GM12874 (cell line): ENCODE measurements at regions not wholly inside any gene's neighbourhood (a gene's known extent, or its start where the extent isn't known, plus 50 kb on each side); places are given as distances from the start of the nearest gene placed in this dataset.

ENCODE experiments used
- CTCF ChIP-seq: IDR thresholded peaks from 2 replicates; pipeline ENCODE4 v1.5.1; 2011; ENCODE audit warnings: low read depth, mild to moderate bottlenecking, control low read depth, low read length, moderate library complexity; ENCODE audit not compliant: insufficient read depth

GRCh38 chrX:13923845-13924244 lies 105.8 kb downstream of the GEMIN8 start:
- TF ChIP-seq CTCF: no peak

DNA sequence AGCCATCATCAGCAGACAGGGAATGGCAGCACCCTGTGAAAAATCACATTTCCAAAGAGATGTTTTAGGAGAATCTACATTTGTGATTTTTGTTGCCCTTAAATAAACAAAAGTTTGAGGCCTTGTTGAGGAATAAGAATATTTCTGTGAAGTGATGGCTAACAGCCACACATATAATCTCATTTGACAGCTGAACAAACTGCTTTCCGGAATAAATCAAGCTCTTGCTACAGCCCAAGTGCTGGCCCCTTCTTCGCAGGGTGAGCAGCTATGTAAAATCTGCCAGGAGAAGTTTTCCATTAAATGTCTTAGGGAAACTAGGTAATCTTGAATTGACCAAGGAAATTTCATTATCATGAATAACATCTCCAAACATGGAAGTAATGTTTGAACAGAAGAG lies 106.4 kb upstream of the GPM6B start:
- TF ChIP-seq CTCF: no peak

- TF ChIP-seq CTCF: no peak
These were observed 100.6 kb upstream of the GPM6B start for GRCh38 chrX:13917507-13917906.

DNA sequence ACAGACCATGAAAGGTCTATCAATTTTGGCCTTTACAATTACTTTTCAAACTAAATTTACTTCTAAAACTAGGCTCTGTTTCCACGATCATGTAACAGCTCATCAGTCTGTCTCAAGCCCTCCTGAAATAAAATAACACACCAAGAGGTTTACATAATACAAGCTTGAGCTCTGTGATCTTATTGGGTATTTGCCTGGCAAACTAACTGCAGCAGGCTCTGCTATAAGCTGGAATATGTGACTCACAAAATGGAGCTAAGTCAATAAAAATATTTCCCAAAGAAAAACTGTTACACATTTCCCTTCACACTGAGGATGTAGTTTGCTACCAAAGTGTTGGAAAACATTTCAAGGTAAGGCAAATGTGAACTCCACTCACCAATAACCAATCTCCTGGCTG lies 94.7 kb upstream of the GPM6B start:
- no peak for TF ChIP-seq CTCF

DNA sequence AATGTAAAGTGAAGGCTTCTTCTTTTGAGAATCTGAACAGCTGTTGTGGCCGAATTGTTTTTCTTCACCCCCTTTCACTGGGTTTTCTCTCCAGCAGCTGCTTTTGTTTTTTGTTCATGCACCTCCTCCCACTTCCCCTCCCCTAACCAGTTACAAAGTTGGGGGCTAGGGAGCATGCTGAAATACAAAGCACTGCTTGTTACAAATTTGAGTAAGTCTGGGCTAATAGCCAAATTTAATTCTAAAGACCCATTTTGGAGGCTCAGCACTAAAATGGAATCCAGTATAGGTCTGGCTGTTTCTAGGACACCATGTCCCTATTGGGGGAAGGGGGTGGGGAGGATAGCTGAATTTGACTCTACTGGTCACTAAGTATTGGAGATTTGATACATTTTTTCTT lies 89.2 kb upstream of the GPM6B start:
- TF ChIP-seq CTCF: no peak

DNA sequence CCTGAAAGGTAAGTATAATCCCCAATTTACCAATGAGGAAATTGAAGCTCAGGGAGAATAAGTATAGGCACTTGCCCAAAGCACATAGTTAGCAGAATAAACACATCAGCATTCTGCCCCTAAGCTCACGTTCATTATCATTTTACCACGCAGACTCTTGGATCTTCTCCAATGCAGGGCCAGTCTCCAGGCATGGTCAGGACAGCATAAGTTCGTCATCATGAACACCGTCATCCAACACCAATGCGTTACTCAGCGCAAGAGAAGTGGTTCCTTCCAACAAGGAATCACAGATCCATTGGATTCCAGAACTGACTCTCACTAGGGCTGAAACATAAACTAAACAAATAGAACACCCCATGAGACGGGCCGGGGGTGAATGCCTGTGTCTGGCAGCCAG lies 86.5 kb upstream of the GPM6B start:
- TF ChIP-seq CTCF: no peak

- TF ChIP-seq CTCF: no peak
These were observed 85.5 kb upstream of the GPM6B start for GRCh38 chrX:13902406-13902805.

DNA sequence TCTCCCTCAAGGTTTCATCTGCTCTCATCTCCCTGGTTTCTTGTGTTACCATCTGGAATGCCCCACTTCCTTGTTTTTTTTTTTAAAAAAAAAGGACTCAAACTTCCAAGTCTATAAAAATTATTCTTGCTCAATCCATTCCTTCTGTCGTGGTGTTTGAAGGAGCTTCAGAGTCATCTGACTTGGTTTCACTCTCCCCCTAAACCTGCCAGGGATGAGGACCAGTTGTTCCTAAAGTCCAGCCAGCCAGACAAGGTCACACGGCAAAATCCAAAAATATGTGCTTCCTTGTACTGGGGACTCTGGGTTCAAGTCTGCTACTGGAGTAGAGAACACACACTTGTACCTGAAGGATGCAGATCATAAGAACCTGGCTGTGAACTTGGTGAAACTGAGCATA lies 84.5 kb upstream of the GPM6B start:
- TF ChIP-seq CTCF: no peak
